Activated CD4-positive, alpha-beta T cell treated with anti-CD3 and anti-CD28 coated beads, Interleukin-2, amount 10 ng/mL, durations not matched to agents 7 days and 5 days (primary cell): ENCODE measurements at regions not wholly inside any gene's neighbourhood (a gene's known extent, or its start where the extent isn't known, plus 50 kb on each side); places are given as distances from the start of the nearest gene placed in this dataset.

Experiments
- CTCF ChIA-PET: fragments of 350-600 bp; sonication (Branson Sonifier 250); formaldehyde crosslinking; loops from one replicate; lab custom pipeline; 2021; ENCODE audit warnings: antibody characterized with exemption; lab: Charles Lee
- POLR2A ChIA-PET: fragments of 350-600 bp; sonication (Branson Sonifier 250); formaldehyde crosslinking; loops from one replicate; lab custom pipeline; 2021; ENCODE audit warnings: antibody characterized with exemption; lab: Charles Lee
- DNase-seq: peaks from one replicate; pipeline ENCODE4 v3.0.0-alpha.2; 2020
- H3K27ac Mint-ChIP-seq: one replicate; pipeline ENCODE4 v1.8.0; 2021; ENCODE audit warnings: mild to moderate bottlenecking, moderate library complexity, mixed read lengths
- H3K27me3 Mint-ChIP-seq: one replicate; pipeline ENCODE4 v1.8.0; 2021; ENCODE audit warnings: mixed read lengths
- H3K36me3 Mint-ChIP-seq: one replicate; pipeline ENCODE4 v1.8.0; 2021; ENCODE audit warnings: low read depth, mixed read lengths
- H3K4me1 Mint-ChIP-seq: one replicate; pipeline ENCODE4 v1.8.0; 2021; ENCODE audit warnings: mixed read lengths
- H3K4me3 Mint-ChIP-seq: one replicate; pipeline ENCODE4 v1.8.0; 2021; ENCODE audit warnings: mild to moderate bottlenecking, moderate library complexity, mixed read lengths
- H3K9me3 Mint-ChIP-seq: one replicate; pipeline ENCODE4 v1.8.0; 2021; ENCODE audit warnings: mixed read lengths

- peaks cover 74% of the 10 kb centered on the region for H3K27me3 Mint-ChIP-seq
Measured at GRCh38 chr6:2560140-2560818, 190.4 kb downstream of the MYLK4 start.

GRCh38 chr6:2558861-2559801 is 191.6 kb downstream of the MYLK4 start:
- CTCF ChIA-PET, result interaction anchor here (1.1 kb wide), 1 partner anchor 17 kb away, joined by 3 read pairs; no protein-coding TSS in a partner anchor

More at GRCh38 chr6:2560140-2560818, 190.4 kb downstream of the MYLK4 start:
- H3K4me1 Mint-ChIP-seq, result peaks cover 12% of the 10 kb centered on the region
- no peak for DNase-seq
- H3K9me3 Mint-ChIP-seq, result no peaks in the 10 kb centered on the region
- POLR2A ChIA-PET, result no interaction called here
- CTCF ChIA-PET, result no interaction called here
- no peak overlapping the region for H3K27ac Mint-ChIP-seq
- no peaks in the 10 kb centered on the region for H3K36me3 Mint-ChIP-seq
- H3K4me3 Mint-ChIP-seq, result no peak overlapping the region

GRCh38 chr6:2558098-2558680 is 192.5 kb downstream of the MYLK4 start:
- Mint-ChIP-seq H3K27me3 (peaks cover 84% of the 10 kb centered on the region), H3K9me3 (no peaks in the 10 kb centered on the region), H3K4me3 (no peak overlapping the region), H3K36me3 (no peaks in the 10 kb centered on the region), H3K4me1 (peaks cover 6% of the 10 kb centered on the region), H3K27ac (no peak overlapping the region)
- ChIA-PET CTCF (interaction anchor here (1.1 kb wide), 1 partner anchor 16 kb away, joined by 3 read pairs; no protein-coding TSS in a partner anchor), POLR2A (no interaction called here)
- DNase-seq, result no peak

More at GRCh38 chr6:2558861-2559801, 191.6 kb downstream of the MYLK4 start:
- H3K9me3 Mint-ChIP-seq, result no peaks in the 10 kb centered on the region
- H3K36me3 Mint-ChIP-seq, result no peaks in the 10 kb centered on the region
- DNase-seq, result no peak
- H3K4me1 Mint-ChIP-seq, result peaks cover 12% of the 10 kb centered on the region
- no peak overlapping the region for H3K4me3 Mint-ChIP-seq
- no peak overlapping the region for H3K27ac Mint-ChIP-seq
- peaks cover 81% of the 10 kb centered on the region for H3K27me3 Mint-ChIP-seq
- POLR2A ChIA-PET, result no interaction called here

- Mint-ChIP-seq H3K4me3 (no peak overlapping the region), H3K36me3 (no peaks in the 10 kb centered on the region), H3K27me3 (peaks cover 85% of the 10 kb centered on the region), H3K9me3 (no peaks in the 10 kb centered on the region), H3K4me1 (peaks cover 6% of the 10 kb centered on the region), H3K27ac (no peak overlapping the region)
- ChIA-PET POLR2A (no interaction called here), CTCF (no interaction called here)
- no peak for DNase-seq
Measured at GRCh38 chr6:2557181-2557720, 193.5 kb downstream of the MYLK4 start.

GRCh38 chr6:2556761-2557160 is 194.0 kb downstream of the MYLK4 start:
- Mint-ChIP-seq H3K36me3 (no peaks in the 10 kb centered on the region), H3K27me3 (peaks cover 80% of the 10 kb centered on the region), H3K27ac (no peak overlapping the region)

GRCh38 chr6:2554651-2555260 is 196.0 kb downstream of the MYLK4 start:
- H3K4me1 Mint-ChIP-seq, result peaks cover 4% of the 10 kb centered on the region
- ChIA-PET CTCF (no interaction called here), POLR2A (no interaction called here)
- no peaks in the 10 kb centered on the region for H3K36me3 Mint-ChIP-seq
- peaks cover 82% of the 10 kb centered on the region for H3K27me3 Mint-ChIP-seq
- H3K4me3 Mint-ChIP-seq, result no peak overlapping the region
- H3K27ac Mint-ChIP-seq, result no peak overlapping the region
- no peaks in the 10 kb centered on the region for H3K9me3 Mint-ChIP-seq
- DNase-seq, result no peak

More at GRCh38 chr6:2556761-2557160, 194.0 kb downstream of the MYLK4 start:
- no peak for DNase-seq
- H3K4me1 Mint-ChIP-seq, result peaks cover 4% of the 10 kb centered on the region
- H3K4me3 Mint-ChIP-seq, result no peak overlapping the region
- POLR2A ChIA-PET, result no interaction called here
- CTCF ChIA-PET, result interaction anchor here (0.5 to 0.9 kb wide), 2 partner anchors 116 to 551 kb away, joined by 3 read pairs; no protein-coding TSS in a partner anchor
- H3K9me3 Mint-ChIP-seq, result no peaks in the 10 kb centered on the region

GRCh38 chr6:2552526-2553154 is 198.1 kb downstream of the MYLK4 start:
- POLR2A ChIA-PET, result no interaction called here
- DNase-seq, result no peak
- CTCF ChIA-PET, result interaction anchor here (1.0 kb wide), 1 partner anchor 156 kb away, joined by 4 read pairs; no protein-coding TSS in a partner anchor

GRCh38 chr6:2551705-2552104 is 199.0 kb downstream of the MYLK4 start:
- no peak overlapping the region for H3K4me3 Mint-ChIP-seq
- H3K27ac Mint-ChIP-seq, result no peak overlapping the region
- peaks cover 85% of the 10 kb centered on the region for H3K27me3 Mint-ChIP-seq
- H3K9me3 Mint-ChIP-seq, result peaks cover 6% of the 10 kb centered on the region
- no peak for DNase-seq
- peaks cover 4% of the 10 kb centered on the region for H3K4me1 Mint-ChIP-seq
- H3K36me3 Mint-ChIP-seq, result no peaks in the 10 kb centered on the region
- CTCF ChIA-PET, result no interaction called here
- POLR2A ChIA-PET, result no interaction called here

More at GRCh38 chr6:2552526-2553154, 198.1 kb downstream of the MYLK4 start:
- no peak overlapping the region for H3K4me3 Mint-ChIP-seq
- H3K27ac Mint-ChIP-seq, result no peak overlapping the region
- peaks cover 4% of the 10 kb centered on the region for H3K4me1 Mint-ChIP-seq
- H3K9me3 Mint-ChIP-seq, result peaks cover 3% of the 10 kb centered on the region
- H3K27me3 Mint-ChIP-seq, result peaks cover 85% of the 10 kb centered on the region
- H3K36me3 Mint-ChIP-seq, result no peaks in the 10 kb centered on the region

- peaks cover 84% of the 10 kb centered on the region for H3K27me3 Mint-ChIP-seq
- H3K9me3 Mint-ChIP-seq, result peaks cover 6% of the 10 kb centered on the region
- no peaks in the 10 kb centered on the region for H3K36me3 Mint-ChIP-seq
- DNase-seq, result no peak
- ChIA-PET POLR2A (no interaction called here), CTCF (no interaction called here)
- no peak overlapping the region for H3K27ac Mint-ChIP-seq
- H3K4me3 Mint-ChIP-seq, result no peak overlapping the region
- peaks cover 1% of the 10 kb centered on the region for H3K4me1 Mint-ChIP-seq
Measured at GRCh38 chr6:2550247-2550646, 200.5 kb downstream of the MYLK4 start.

- Mint-ChIP-seq H3K4me3 (no peak overlapping the region), H3K4me1 (no peaks in the 10 kb centered on the region), H3K27me3 (peaks cover 82% of the 10 kb centered on the region), H3K27ac (no peak overlapping the region), H3K36me3 (no peaks in the 10 kb centered on the region), H3K9me3 (peaks cover 6% of the 10 kb centered on the region)
- CTCF ChIA-PET, result no interaction called here
- POLR2A ChIA-PET, result no interaction called here
- DNase-seq, result no peak
Measured at GRCh38 chr6:2549834-2550233, 200.9 kb downstream of the MYLK4 start.

GRCh38 chr6:2547355-2547754 is 203.4 kb downstream of the MYLK4 start:
- Mint-ChIP-seq H3K4me3 (no peak overlapping the region), H3K4me1 (peaks cover 15% of the 10 kb centered on the region), H3K27ac (no peak overlapping the region), H3K36me3 (no peaks in the 10 kb centered on the region), H3K27me3 (peaks cover 83% of the 10 kb centered on the region), H3K9me3 (peaks cover 6% of the 10 kb centered on the region)
- ChIA-PET POLR2A (no interaction called here), CTCF (interaction anchor here (1.3 kb wide), 1 partner anchor 87 kb away, joined by 6 read pairs; no protein-coding TSS in a partner anchor)
- no peak for DNase-seq

GRCh38 chr6:2546901-2547300 is 203.8 kb downstream of the MYLK4 start:
- Mint-ChIP-seq H3K4me1 (peaks cover 20% of the 10 kb centered on the region), H3K36me3 (no peaks in the 10 kb centered on the region), H3K4me3 (no peak overlapping the region), H3K27ac (no peak overlapping the region), H3K9me3 (peaks cover 6% of the 10 kb centered on the region), H3K27me3 (peaks cover 86% of the 10 kb centered on the region)
- ChIA-PET CTCF (interaction anchor here (1.3 kb wide), 1 partner anchor 88 kb away, joined by 6 read pairs; no protein-coding TSS in a partner anchor), POLR2A (no interaction called here)
- no peak for DNase-seq
